ENCODE measurements at regions not wholly inside any gene's neighbourhood (a gene's known extent, or its start where the extent isn't known, plus 50 kb on each side); places are given as distances from the start of the nearest gene placed in this dataset.
A peak's percentile ranks its signal among the peaks of the same experiment; 100 is the strongest.

- DNase-seq (ENCODE audit: low read depth) = no peak
Observed at GRCh38 chr2:172658945-172659344, 76.7 kb upstream of the RAPGEF4 start.

GRCh38 chr2:172662099-172662498 lies 73.5 kb upstream of the RAPGEF4 start:
- DNase-seq (ENCODE audit: low read depth) = no peak

GRCh38 chr2:172664766-172665165 lies 70.9 kb upstream of the RAPGEF4 start:
- DNase-seq (ENCODE audit: low read depth) = no peak

- DNase-seq (ENCODE audit: low read depth) = peak; percentile 52
Observed at GRCh38 chr2:172667581-172668325, 67.9 kb upstream of the RAPGEF4 start.

GRCh38 chr2:172671501-172671900 lies 64.1 kb upstream of the RAPGEF4 start:
- no peak for DNase-seq (ENCODE audit: low read depth)

GRCh38 chr2:172672114-172672513 lies 63.5 kb upstream of the RAPGEF4 start:
- peak; percentile 33 for DNase-seq (ENCODE audit: low read depth)

- peak; percentile 71 for DNase-seq (ENCODE audit: low read depth)
Observed at GRCh38 chr2:172673056-172673683, 62.5 kb upstream of the RAPGEF4 start.

- DNase-seq (ENCODE audit: low read depth) = peak; percentile 48
Observed at GRCh38 chr2:172674034-172674967, 61.3 kb upstream of the RAPGEF4 start.

- no peak for DNase-seq (ENCODE audit: low read depth)
Observed at GRCh38 chr2:172674968-172675303, 60.7 kb upstream of the RAPGEF4 start.

GRCh38 chr2:172677363-172677762 lies 58.3 kb upstream of the RAPGEF4 start:
- no peak for DNase-seq (ENCODE audit: low read depth)

GRCh38 chr2:172680436-172681068 lies 55.1 kb upstream of the RAPGEF4 start:
- DNase-seq (ENCODE audit: low read depth) = no peak

- DNase-seq (ENCODE audit: low read depth) = no peak
Observed at GRCh38 chr2:172685467-172685866, 50.2 kb upstream of the RAPGEF4 start.
